Neural crest cell (in vitro differentiated cells): ENCODE measurements at regions not wholly inside any gene's neighbourhood (a gene's known extent, or its start where the extent isn't known, plus 50 kb on each side); places are given as distances from the start of the nearest gene placed in this dataset.

Experiments used
- DNase-seq: peaks from one replicate; pipeline ENCODE4 v3.0.0; 2021; ENCODE audit warnings: low read depth, mixed read lengths, low spot score
- H3K27ac Mint-ChIP-seq: one replicate; pipeline ENCODE4 v1.8.0; 2021; ENCODE audit warnings: mild to moderate bottlenecking, mixed read lengths; ENCODE audit not compliant: unreplicated experiment
- H3K27me3 Mint-ChIP-seq: 2 replicates; pipeline ENCODE4 v1.8.0; 2021; ENCODE audit warnings: low read depth, mild to moderate bottlenecking, mixed read lengths
- H3K36me3 Mint-ChIP-seq: 2 replicates; pipeline ENCODE4 v1.8.0; 2021; ENCODE audit warnings: low read depth, mild to moderate bottlenecking, mixed read lengths
- H3K4me1 Mint-ChIP-seq: 2 replicates; pipeline ENCODE4 v1.8.0; 2021; ENCODE audit warnings: mixed read lengths
- H3K4me3 Mint-ChIP-seq: one replicate; pipeline ENCODE4 v1.8.0; 2021; ENCODE audit warnings: mild to moderate bottlenecking, mixed read lengths
- H3K9me3 Mint-ChIP-seq: 2 replicates; pipeline ENCODE4 v1.8.0; 2021; ENCODE audit warnings: mixed read lengths
- TF ChIP-seq, protein P1 (sequence below): fragments of 200-600 bp; sonication (generic); conservative IDR thresholded peaks from 2 replicates; pipeline ENCODE4 v1.5.0; 2021; ENCODE audit warnings: antibody characterized with exemption, mild to moderate bottlenecking

GRCh38 chr2:51225377-51225776, 193.4 kb upstream of the NRXN1 start:
- no peak overlapping the region for H3K4me3 Mint-ChIP-seq
- DNase-seq: no peak
- H3K27ac Mint-ChIP-seq: no peak overlapping the region
- peaks cover 4% of the 10 kb centered on the region for H3K9me3 Mint-ChIP-seq
- peaks cover 1% of the 10 kb centered on the region for H3K4me1 Mint-ChIP-seq
- TF ChIP-seq, protein P1, sequence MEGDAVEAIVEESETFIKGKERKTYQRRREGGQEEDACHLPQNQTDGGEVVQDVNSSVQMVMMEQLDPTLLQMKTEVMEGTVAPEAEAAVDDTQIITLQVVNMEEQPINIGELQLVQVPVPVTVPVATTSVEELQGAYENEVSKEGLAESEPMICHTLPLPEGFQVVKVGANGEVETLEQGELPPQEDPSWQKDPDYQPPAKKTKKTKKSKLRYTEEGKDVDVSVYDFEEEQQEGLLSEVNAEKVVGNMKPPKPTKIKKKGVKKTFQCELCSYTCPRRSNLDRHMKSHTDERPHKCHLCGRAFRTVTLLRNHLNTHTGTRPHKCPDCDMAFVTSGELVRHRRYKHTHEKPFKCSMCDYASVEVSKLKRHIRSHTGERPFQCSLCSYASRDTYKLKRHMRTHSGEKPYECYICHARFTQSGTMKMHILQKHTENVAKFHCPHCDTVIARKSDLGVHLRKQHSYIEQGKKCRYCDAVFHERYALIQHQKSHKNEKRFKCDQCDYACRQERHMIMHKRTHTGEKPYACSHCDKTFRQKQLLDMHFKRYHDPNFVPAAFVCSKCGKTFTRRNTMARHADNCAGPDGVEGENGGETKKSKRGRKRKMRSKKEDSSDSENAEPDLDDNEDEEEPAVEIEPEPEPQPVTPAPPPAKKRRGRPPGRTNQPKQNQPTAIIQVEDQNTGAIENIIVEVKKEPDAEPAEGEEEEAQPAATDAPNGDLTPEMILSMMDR: no peak
- no peaks in the 10 kb centered on the region for H3K27me3 Mint-ChIP-seq
- no peaks in the 10 kb centered on the region for H3K36me3 Mint-ChIP-seq

DNA sequence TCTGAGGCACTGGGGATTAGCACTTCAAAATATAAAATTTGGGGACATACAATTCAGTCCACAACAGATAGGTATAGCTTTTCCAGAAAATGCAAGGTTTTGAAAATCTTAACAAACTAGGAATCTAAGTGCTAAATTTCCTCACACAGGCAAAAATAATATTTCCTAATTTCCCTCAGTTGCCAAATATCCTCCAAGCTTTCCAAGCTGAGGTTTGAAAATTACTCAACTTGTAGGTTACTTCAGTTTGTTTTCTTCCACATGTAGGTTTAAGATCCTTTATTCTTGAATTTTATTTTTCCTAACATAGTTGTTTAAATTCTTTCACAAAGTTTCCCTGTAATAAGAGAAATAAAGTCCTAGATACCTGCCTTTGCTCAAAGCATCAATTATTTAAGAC, 192.9 kb upstream of the NRXN1 start:
- Mint-ChIP-seq H3K4me3 (no peak overlapping the region), H3K9me3 (peaks cover 4% of the 10 kb centered on the region), H3K27ac (no peak overlapping the region), H3K4me1 (no peaks in the 10 kb centered on the region), H3K27me3 (no peaks in the 10 kb centered on the region), H3K36me3 (no peaks in the 10 kb centered on the region)
- DNase-seq: no peak
- TF ChIP-seq, protein P1: no peak

DNA sequence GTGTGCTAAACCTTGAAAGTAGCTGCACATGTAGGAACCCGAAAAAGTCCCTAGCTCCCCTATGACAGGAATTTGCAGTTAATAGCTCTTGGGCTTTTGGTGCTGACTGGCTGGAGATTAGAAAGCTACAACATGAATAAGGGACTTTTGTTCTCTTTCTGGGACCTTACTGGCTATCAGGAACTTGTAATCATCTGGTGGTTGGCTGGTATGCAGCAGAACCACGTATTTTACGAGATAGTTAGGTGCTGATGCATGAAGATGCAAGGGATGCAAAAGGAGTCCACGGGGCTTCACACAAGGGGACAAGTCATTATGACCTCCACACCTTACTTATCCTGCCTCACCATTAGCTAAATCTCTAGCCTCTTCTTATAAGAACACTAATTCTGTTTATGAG, 190.2 kb upstream of the NRXN1 start:
- no peaks in the 10 kb centered on the region for H3K27me3 Mint-ChIP-seq
- TF ChIP-seq, protein P1: no peak
- H3K27ac Mint-ChIP-seq: no peak overlapping the region
- DNase-seq: no peak
- H3K9me3 Mint-ChIP-seq: no peaks in the 10 kb centered on the region
- H3K4me3 Mint-ChIP-seq: no peak overlapping the region
- H3K36me3 Mint-ChIP-seq: no peaks in the 10 kb centered on the region
- H3K4me1 Mint-ChIP-seq: no peaks in the 10 kb centered on the region

- no peaks in the 10 kb centered on the region for H3K9me3 Mint-ChIP-seq
- H3K4me3 Mint-ChIP-seq: no peak overlapping the region
- H3K27ac Mint-ChIP-seq: no peak overlapping the region
- no peaks in the 10 kb centered on the region for H3K27me3 Mint-ChIP-seq
- H3K4me1 Mint-ChIP-seq: no peaks in the 10 kb centered on the region
- TF ChIP-seq, protein P1: no peak
- no peaks in the 10 kb centered on the region for H3K36me3 Mint-ChIP-seq
- DNase-seq: no peak
Measured at GRCh38 chr2:51220606-51221005, 188.7 kb upstream of the NRXN1 start.

DNA sequence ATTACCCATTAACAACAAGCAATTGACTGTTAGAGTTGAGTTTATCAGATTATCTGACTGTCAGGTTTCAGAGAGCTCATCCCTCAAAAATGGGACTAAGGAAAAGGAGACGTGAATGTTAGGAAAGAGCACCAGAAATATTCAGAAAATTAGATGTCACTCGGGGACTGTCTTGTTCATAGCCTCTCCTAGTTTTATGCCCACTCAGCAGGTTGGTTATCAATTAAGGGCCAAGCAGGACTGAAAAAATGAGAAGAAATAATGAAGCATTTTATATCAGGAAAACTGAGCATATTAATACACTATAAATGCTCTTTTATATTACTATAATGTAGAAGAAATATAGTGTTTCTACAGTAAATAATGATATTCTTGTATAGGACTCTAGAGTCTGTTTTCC, 188.1 kb upstream of the NRXN1 start:
- H3K27ac Mint-ChIP-seq: no peak overlapping the region
- H3K4me1 Mint-ChIP-seq: no peaks in the 10 kb centered on the region
- TF ChIP-seq, protein P1: no peak
- no peak overlapping the region for H3K4me3 Mint-ChIP-seq
- H3K27me3 Mint-ChIP-seq: no peaks in the 10 kb centered on the region
- DNase-seq: no peak
- no peaks in the 10 kb centered on the region for H3K9me3 Mint-ChIP-seq
- no peaks in the 10 kb centered on the region for H3K36me3 Mint-ChIP-seq

DNA sequence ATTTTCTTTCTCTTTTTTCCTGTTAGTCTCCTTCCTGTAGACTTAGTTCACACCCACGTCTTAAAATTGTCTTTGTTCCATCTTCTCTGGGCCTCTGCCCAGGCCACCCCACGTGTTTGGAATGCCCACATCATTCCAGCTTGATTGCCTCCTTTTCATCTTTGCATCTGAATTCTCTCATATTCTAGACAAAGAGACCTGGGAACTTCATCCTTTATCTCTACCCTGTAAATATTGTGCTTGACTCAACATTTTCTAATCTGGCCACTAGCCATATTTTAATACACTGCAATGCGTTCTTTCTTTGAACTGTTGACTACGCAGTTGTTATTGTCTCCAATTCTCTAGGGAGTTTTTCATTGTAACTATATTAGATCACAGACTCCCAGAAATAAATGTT, 187.5 kb upstream of the NRXN1 start:
- Mint-ChIP-seq H3K4me1 (no peaks in the 10 kb centered on the region), H3K36me3 (no peaks in the 10 kb centered on the region), H3K4me3 (no peak overlapping the region), H3K27ac (no peak overlapping the region), H3K27me3 (no peaks in the 10 kb centered on the region), H3K9me3 (no peaks in the 10 kb centered on the region)
- no peak for DNase-seq
- TF ChIP-seq, protein P1: no peak
